HL-60 (cell line): ENCODE measurements at regions not wholly inside any gene's neighbourhood (a gene's known extent, or its start where the extent isn't known, plus 50 kb on each side); places are given as distances from the start of the nearest gene placed in this dataset.

Experiments
- CTCF ChIP-seq: IDR thresholded peaks from one replicate; pipeline ENCODE4 v1.5.1; 2011; ENCODE audit warnings: low read length, control low read depth, inconsistent platforms; ENCODE audit not compliant: insufficient read depth
- POLR2AphosphoS5 ChIP-seq: IDR thresholded peaks from 2 replicates; pipeline ENCODE4 v1.6.1; 2012; ENCODE audit warnings: low read depth

- TF ChIP-seq CTCF (no peak), POLR2AphosphoS5 (no peak)
Observed at GRCh38 chr3:55207744-55208143, 279.4 kb downstream of the WNT5A start.
